IPS-15b (cell line): ENCODE measurements at regions not wholly inside any gene's neighbourhood (a gene's known extent, or its start where the extent isn't known, plus 50 kb on each side); places are given as distances from the start of the nearest gene placed in this dataset.

Experiments
- H3K27me3 ChIP-seq: one replicate; pipeline ENCODE4 v1.6.1; 2013; ENCODE audit warnings: low read length; ENCODE audit not compliant: control insufficient read depth, insufficient read depth
- H3K36me3 ChIP-seq: one replicate; pipeline ENCODE4 v1.6.1; 2013; ENCODE audit warnings: low read length; ENCODE audit not compliant: control insufficient read depth, insufficient read depth
- H3K4me1 ChIP-seq: one replicate; pipeline ENCODE4 v1.6.1; 2013; ENCODE audit warnings: mild to moderate bottlenecking, low read length; ENCODE audit not compliant: control insufficient read depth, insufficient read depth
- H3K4me3 ChIP-seq: one replicate; pipeline ENCODE4 v1.5.1; 2013; ENCODE audit warnings: low read depth, low read length
- H3K9ac ChIP-seq: one replicate; pipeline ENCODE4 v1.6.1; 2013; ENCODE audit warnings: low read depth, mild to moderate bottlenecking, low read length
- H3K9me3 ChIP-seq: one replicate; pipeline ENCODE4 v1.6.1; 2013; ENCODE audit warnings: mild to moderate bottlenecking, low read length; ENCODE audit not compliant: control insufficient read depth, insufficient read depth

- H3K4me1 ChIP-seq, result no peaks in the 10 kb centered on the region
- H3K9me3 ChIP-seq, result no peaks in the 10 kb centered on the region
- H3K4me3 ChIP-seq, result no peak overlapping the region
- no peak overlapping the region for H3K9ac ChIP-seq
- H3K36me3 ChIP-seq, result no peaks in the 10 kb centered on the region
- H3K27me3 ChIP-seq, result no peaks in the 10 kb centered on the region
These were observed 216.4 kb downstream of the LTN1 start for GRCh38 chr21:28776251-28776650.

- Histone ChIP-seq H3K9ac (no peak overlapping the region), H3K4me3 (no peak overlapping the region), H3K27me3 (no peaks in the 10 kb centered on the region), H3K9me3 (no peaks in the 10 kb centered on the region), H3K36me3 (no peaks in the 10 kb centered on the region), H3K4me1 (no peaks in the 10 kb centered on the region)
These were observed 217.6 kb downstream of the LTN1 start for GRCh38 chr21:28775071-28775470.

GRCh38 chr21:28773036-28773435, 219.6 kb downstream of the LTN1 start:
- no peaks in the 10 kb centered on the region for H3K4me1 ChIP-seq
- H3K36me3 ChIP-seq, result no peaks in the 10 kb centered on the region
- H3K4me3 ChIP-seq, result no peak overlapping the region
- H3K9ac ChIP-seq, result no peak overlapping the region
- H3K9me3 ChIP-seq, result no peaks in the 10 kb centered on the region
- no peaks in the 10 kb centered on the region for H3K27me3 ChIP-seq

- no peak overlapping the region for H3K4me3 ChIP-seq
- no peaks in the 10 kb centered on the region for H3K9me3 ChIP-seq
- no peaks in the 10 kb centered on the region for H3K4me1 ChIP-seq
- H3K36me3 ChIP-seq, result no peaks in the 10 kb centered on the region
- H3K27me3 ChIP-seq, result no peaks in the 10 kb centered on the region
- H3K9ac ChIP-seq, result no peak overlapping the region
These were observed 220.7 kb downstream of the LTN1 start for GRCh38 chr21:28771790-28772501.

- no peaks in the 10 kb centered on the region for H3K4me1 ChIP-seq
- H3K36me3 ChIP-seq, result no peaks in the 10 kb centered on the region
These were observed 221.6 kb downstream of the LTN1 start for GRCh38 chr21:28770867-28771661.

GRCh38 chr21:28769683-28770082, 223.0 kb downstream of the LTN1 start:
- no peak overlapping the region for H3K4me3 ChIP-seq
- H3K4me1 ChIP-seq, result no peaks in the 10 kb centered on the region
- no peaks in the 10 kb centered on the region for H3K9me3 ChIP-seq
- no peak overlapping the region for H3K9ac ChIP-seq
- no peaks in the 10 kb centered on the region for H3K27me3 ChIP-seq
- no peaks in the 10 kb centered on the region for H3K36me3 ChIP-seq

More at GRCh38 chr21:28770867-28771661, 221.6 kb downstream of the LTN1 start:
- no peak overlapping the region for H3K9ac ChIP-seq
- H3K27me3 ChIP-seq, result no peaks in the 10 kb centered on the region
- no peaks in the 10 kb centered on the region for H3K9me3 ChIP-seq
- H3K4me3 ChIP-seq, result no peak overlapping the region

- Histone ChIP-seq H3K9ac (no peak overlapping the region), H3K36me3 (no peaks in the 10 kb centered on the region), H3K4me1 (no peaks in the 10 kb centered on the region), H3K27me3 (no peaks in the 10 kb centered on the region), H3K9me3 (no peaks in the 10 kb centered on the region), H3K4me3 (no peak overlapping the region)
These were observed 223.9 kb downstream of the LTN1 start for GRCh38 chr21:28768753-28769152.

- Histone ChIP-seq H3K9ac (no peak overlapping the region), H3K27me3 (no peaks in the 10 kb centered on the region), H3K36me3 (no peaks in the 10 kb centered on the region)
These were observed 225.2 kb downstream of the LTN1 start for GRCh38 chr21:28767523-28767922.

GRCh38 chr21:28763809-28764418, 228.8 kb downstream of the LTN1 start:
- H3K27me3 ChIP-seq, result no peaks in the 10 kb centered on the region
- H3K9me3 ChIP-seq, result no peaks in the 10 kb centered on the region
- no peak overlapping the region for H3K4me3 ChIP-seq
- H3K9ac ChIP-seq, result no peak overlapping the region
- H3K4me1 ChIP-seq, result no peaks in the 10 kb centered on the region
- no peaks in the 10 kb centered on the region for H3K36me3 ChIP-seq

More at GRCh38 chr21:28767523-28767922, 225.2 kb downstream of the LTN1 start:
- Histone ChIP-seq H3K4me1 (no peaks in the 10 kb centered on the region), H3K9me3 (no peaks in the 10 kb centered on the region), H3K4me3 (no peak overlapping the region)

- no peak overlapping the region for H3K4me3 ChIP-seq
- no peaks in the 10 kb centered on the region for H3K36me3 ChIP-seq
- H3K9me3 ChIP-seq, result no peaks in the 10 kb centered on the region
- no peaks in the 10 kb centered on the region for H3K27me3 ChIP-seq
- H3K9ac ChIP-seq, result no peak overlapping the region
- peaks cover 5% of the 10 kb centered on the region for H3K4me1 ChIP-seq
These were observed 230.3 kb downstream of the LTN1 start for GRCh38 chr21:28762357-28762735.

- Histone ChIP-seq H3K4me3 (no peak overlapping the region), H3K4me1 (peaks cover 5% of the 10 kb centered on the region), H3K36me3 (no peaks in the 10 kb centered on the region), H3K9ac (no peak overlapping the region), H3K9me3 (no peaks in the 10 kb centered on the region), H3K27me3 (no peaks in the 10 kb centered on the region)
These were observed 230.9 kb downstream of the LTN1 start for GRCh38 chr21:28761674-28762356.
